ENCODE measurements at regions not wholly inside any gene's neighbourhood (a gene's known extent, or its start where the extent isn't known, plus 50 kb on each side); places are given as distances from the start of the nearest gene placed in this dataset.

DNA sequence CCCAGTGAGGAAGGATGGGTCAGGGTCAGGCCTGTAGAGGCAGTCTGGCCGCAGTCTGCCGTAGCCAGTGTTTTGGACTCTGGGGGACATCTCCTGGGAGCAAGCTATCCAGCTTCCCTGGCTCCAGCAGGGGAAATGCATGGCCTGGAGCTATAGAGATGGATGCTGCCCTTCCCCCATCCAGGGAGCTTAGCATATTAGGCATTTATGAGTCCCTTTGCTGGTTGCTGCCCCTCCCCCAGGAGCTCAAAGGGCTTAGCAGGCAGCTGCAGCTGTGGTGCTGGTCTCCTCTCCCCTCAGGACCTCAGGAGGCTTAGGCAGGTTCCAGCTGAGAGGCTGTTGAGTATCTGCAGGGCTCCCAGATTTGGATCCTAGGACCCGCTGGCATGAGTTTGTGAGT, 1158.7 kb downstream of the DTWD2 start:
- no peak overlapping the region for H2AK5ac ChIP-seq (ENCODE audit: low read length)
- DNase-seq = peak; percentile 60
- H4K8ac ChIP-seq (ENCODE audit: low read depth, low read length) = no peak overlapping the region
- no peaks in the 10 kb centered on the region for H3K79me1 ChIP-seq (ENCODE audit: low read length)
- H3K27ac ChIP-seq (ENCODE audit: low read depth, low read length) = no peak overlapping the region
- no peak overlapping the region for H3K4me3 ChIP-seq (ENCODE audit: low read length)
- no peak overlapping the region for H3K23ac ChIP-seq (ENCODE audit: low read length)
- no peak overlapping the region for H3K4ac ChIP-seq (ENCODE audit: low read depth, low read length)
- no peak overlapping the region for H4K5ac ChIP-seq (ENCODE audit: low read length)
- no peak overlapping the region for H2BK5ac ChIP-seq (ENCODE audit: low read length)
- H3K4me1 ChIP-seq (ENCODE audit: control insufficient read depth, low read depth, low read length) = peaks cover 2% of the 10 kb centered on the region
- H3K4me2 ChIP-seq (ENCODE audit: low read length) = no peak overlapping the region
- H3K79me2 ChIP-seq (ENCODE audit: control insufficient read depth, insufficient read depth, low read length) = no peaks in the 10 kb centered on the region
- no peaks in the 10 kb centered on the region for H3K27me3 ChIP-seq (ENCODE audit: insufficient read depth, low read length, poor library complexity)
- H3K36me3 ChIP-seq (ENCODE audit: control insufficient read depth, insufficient read depth, low read length) = no peaks in the 10 kb centered on the region
- H2BK120ac ChIP-seq (ENCODE audit: low read depth, low read length) = no peak overlapping the region
- no peak overlapping the region for H3K9ac ChIP-seq (ENCODE audit: low read length)
- WGBS (ENCODE audit: extremely low coverage, insufficient coverage, low lambda C conversion rate) = no CpG with 5 or more reads among the region's 3 CpGs
- H3K18ac ChIP-seq (ENCODE audit: low read length) = no peak overlapping the region
- H2BK15ac ChIP-seq (replicated peaks; ENCODE audit: low read depth) = no peak overlapping the region
- H3K56ac ChIP-seq (ENCODE audit: low read length) = no peak overlapping the region

DNA sequence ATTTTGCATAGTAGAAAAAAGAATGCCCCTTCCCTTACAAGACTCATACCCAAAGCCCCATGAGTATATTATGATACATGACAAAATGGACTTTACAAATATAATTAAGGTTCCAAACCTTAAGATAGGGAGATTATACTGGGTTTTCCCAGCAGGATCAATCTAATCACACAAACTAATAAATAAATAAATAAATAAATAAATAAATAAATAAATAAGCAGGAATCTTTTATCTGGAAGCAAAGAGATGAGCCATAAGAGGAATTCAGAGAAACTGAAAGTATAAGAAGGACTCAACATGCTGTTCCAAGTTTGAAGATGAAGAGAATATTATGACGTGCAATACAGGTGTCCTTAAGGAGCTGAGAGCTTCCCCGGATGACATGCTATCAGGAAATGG, 1174.5 kb downstream of the DTWD2 start:
- H3K79me2 ChIP-seq (ENCODE audit: control insufficient read depth, insufficient read depth, low read length) = no peaks in the 10 kb centered on the region
- no peak overlapping the region for H3K4ac ChIP-seq (ENCODE audit: low read depth, low read length)
- no peak overlapping the region for H2BK5ac ChIP-seq (ENCODE audit: low read length)
- no peak overlapping the region for H3K18ac ChIP-seq (ENCODE audit: low read length)
- no peak overlapping the region for H3K27ac ChIP-seq (ENCODE audit: low read depth, low read length)
- H3K4me1 ChIP-seq (ENCODE audit: control insufficient read depth, low read depth, low read length) = no peaks in the 10 kb centered on the region
- H3K36me3 ChIP-seq (ENCODE audit: control insufficient read depth, insufficient read depth, low read length) = no peaks in the 10 kb centered on the region
- H4K8ac ChIP-seq (ENCODE audit: low read depth, low read length) = no peak overlapping the region
- no peak overlapping the region for H3K56ac ChIP-seq (ENCODE audit: low read length)
- no peak overlapping the region for H3K23ac ChIP-seq (ENCODE audit: low read length)
- H2BK120ac ChIP-seq (ENCODE audit: low read depth, low read length) = no peak overlapping the region
- no peaks in the 10 kb centered on the region for H3K27me3 ChIP-seq (ENCODE audit: insufficient read depth, low read length, poor library complexity)
- H3K4me3 ChIP-seq (ENCODE audit: low read length) = no peak overlapping the region
- H2AK5ac ChIP-seq (ENCODE audit: low read length) = no peak overlapping the region
- H3K9ac ChIP-seq (ENCODE audit: low read length) = no peak overlapping the region
- no peaks in the 10 kb centered on the region for H3K79me1 ChIP-seq (ENCODE audit: low read length)
- no peak overlapping the region for H4K5ac ChIP-seq (ENCODE audit: low read length)
- no CpG with 5 or more reads among the region's 2 CpGs for WGBS (ENCODE audit: extremely low coverage, insufficient coverage, low lambda C conversion rate)
- DNase-seq = no peak
- no peak overlapping the region for H2BK15ac ChIP-seq (replicated peaks; ENCODE audit: low read depth)
- H3K4me2 ChIP-seq (ENCODE audit: low read length) = no peak overlapping the region

GRCh38 chr5:117812861-117813260, 1175.5 kb downstream of the DTWD2 start:
- H3K27ac ChIP-seq (ENCODE audit: low read depth, low read length) = no peak overlapping the region
- H3K36me3 ChIP-seq (ENCODE audit: control insufficient read depth, insufficient read depth, low read length) = no peaks in the 10 kb centered on the region
- H2BK120ac ChIP-seq (ENCODE audit: low read depth, low read length) = no peak overlapping the region
- no peak overlapping the region for H3K18ac ChIP-seq (ENCODE audit: low read length)
- H3K4ac ChIP-seq (ENCODE audit: low read depth, low read length) = no peak overlapping the region
- H3K9ac ChIP-seq (ENCODE audit: low read length) = no peak overlapping the region
- H2BK15ac ChIP-seq (replicated peaks; ENCODE audit: low read depth) = no peak overlapping the region
- no peak overlapping the region for H4K5ac ChIP-seq (ENCODE audit: low read length)
- no peak overlapping the region for H3K23ac ChIP-seq (ENCODE audit: low read length)
- H3K79me1 ChIP-seq (ENCODE audit: low read length) = no peaks in the 10 kb centered on the region
- no peaks in the 10 kb centered on the region for H3K4me1 ChIP-seq (ENCODE audit: control insufficient read depth, low read depth, low read length)
- no peaks in the 10 kb centered on the region for H3K79me2 ChIP-seq (ENCODE audit: control insufficient read depth, insufficient read depth, low read length)
- H3K56ac ChIP-seq (ENCODE audit: low read length) = no peak overlapping the region
- no CpG with 5 or more reads among the region's 1 CpG for WGBS (ENCODE audit: extremely low coverage, insufficient coverage, low lambda C conversion rate)
- no peak overlapping the region for H2AK5ac ChIP-seq (ENCODE audit: low read length)
- H3K4me2 ChIP-seq (ENCODE audit: low read length) = no peak overlapping the region
- H2BK5ac ChIP-seq (ENCODE audit: low read length) = no peak overlapping the region
- H4K8ac ChIP-seq (ENCODE audit: low read depth, low read length) = no peak overlapping the region
- H3K4me3 ChIP-seq (ENCODE audit: low read length) = no peak overlapping the region
- peak; percentile 36 for DNase-seq
- no peaks in the 10 kb centered on the region for H3K27me3 ChIP-seq (ENCODE audit: insufficient read depth, low read length, poor library complexity)

DNA sequence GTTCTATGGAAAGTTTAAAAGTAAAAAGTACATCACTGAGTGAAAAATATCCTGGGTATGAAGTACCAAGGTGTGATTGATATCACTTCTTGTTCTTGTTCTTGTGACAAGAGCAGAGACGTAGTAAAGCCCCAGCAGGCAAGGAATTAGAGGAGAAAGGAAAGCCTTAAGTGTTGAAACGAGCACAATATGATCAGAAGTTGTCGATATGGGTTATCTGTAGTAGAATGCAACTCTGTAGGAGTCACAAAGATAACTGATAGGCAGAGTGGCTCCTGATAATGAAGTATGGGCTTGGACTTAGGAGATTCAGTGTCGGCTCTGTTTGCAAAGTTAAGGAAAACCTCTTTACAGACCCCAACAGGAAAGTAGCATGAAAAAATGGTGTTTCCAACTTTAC, 1179.1 kb downstream of the DTWD2 start:
- no peak overlapping the region for H3K9ac ChIP-seq (ENCODE audit: low read length)
- H3K4me2 ChIP-seq (ENCODE audit: low read length) = no peak overlapping the region
- H2BK5ac ChIP-seq (ENCODE audit: low read length) = no peak overlapping the region
- no peak overlapping the region for H3K23ac ChIP-seq (ENCODE audit: low read length)
- no peak overlapping the region for H3K27ac ChIP-seq (ENCODE audit: low read depth, low read length)
- H3K79me2 ChIP-seq (ENCODE audit: control insufficient read depth, insufficient read depth, low read length) = no peaks in the 10 kb centered on the region
- H3K4me1 ChIP-seq (ENCODE audit: control insufficient read depth, low read depth, low read length) = no peaks in the 10 kb centered on the region
- H3K4me3 ChIP-seq (ENCODE audit: low read length) = no peak overlapping the region
- no peaks in the 10 kb centered on the region for H3K36me3 ChIP-seq (ENCODE audit: control insufficient read depth, insufficient read depth, low read length)
- H3K4ac ChIP-seq (ENCODE audit: low read depth, low read length) = no peak overlapping the region
- no peak overlapping the region for H3K56ac ChIP-seq (ENCODE audit: low read length)
- no CpG with 5 or more reads among the region's 4 CpGs for WGBS (ENCODE audit: extremely low coverage, insufficient coverage, low lambda C conversion rate)
- H4K8ac ChIP-seq (ENCODE audit: low read depth, low read length) = no peak overlapping the region
- H2BK120ac ChIP-seq (ENCODE audit: low read depth, low read length) = no peak overlapping the region
- no peak overlapping the region for H4K5ac ChIP-seq (ENCODE audit: low read length)
- H3K27me3 ChIP-seq (ENCODE audit: insufficient read depth, low read length, poor library complexity) = no peaks in the 10 kb centered on the region
- no peaks in the 10 kb centered on the region for H3K79me1 ChIP-seq (ENCODE audit: low read length)
- peak; percentile 92 for DNase-seq
- H2BK15ac ChIP-seq (replicated peaks; ENCODE audit: low read depth) = no peak overlapping the region
- no peak overlapping the region for H2AK5ac ChIP-seq (ENCODE audit: low read length)
- no peak overlapping the region for H3K18ac ChIP-seq (ENCODE audit: low read length)

GRCh38 chr5:117805058-117805457, 1183.3 kb downstream of the DTWD2 start:
- no peak for DNase-seq
- Histone ChIP-seq H3K23ac (ENCODE audit: low read length) (no peak overlapping the region), H3K56ac (ENCODE audit: low read length) (no peak overlapping the region), H3K4me1 (ENCODE audit: control insufficient read depth, low read depth, low read length) (no peaks in the 10 kb centered on the region), H3K79me2 (ENCODE audit: control insufficient read depth, insufficient read depth, low read length) (no peaks in the 10 kb centered on the region), H3K4ac (ENCODE audit: low read depth, low read length) (no peak overlapping the region), H3K4me2 (ENCODE audit: low read length) (no peak overlapping the region), H2AK5ac (ENCODE audit: low read length) (no peak overlapping the region), H2BK5ac (ENCODE audit: low read length) (no peak overlapping the region), H2BK15ac (replicated peaks; ENCODE audit: low read depth) (no peak overlapping the region), H3K79me1 (ENCODE audit: low read length) (no peaks in the 10 kb centered on the region), H3K4me3 (ENCODE audit: low read length) (no peak overlapping the region), H3K9ac (ENCODE audit: low read length) (no peak overlapping the region), H4K5ac (ENCODE audit: low read length) (no peak overlapping the region), H3K18ac (ENCODE audit: low read length) (no peak overlapping the region), H3K36me3 (ENCODE audit: control insufficient read depth, insufficient read depth, low read length) (no peaks in the 10 kb centered on the region), H3K27ac (ENCODE audit: low read depth, low read length) (no peak overlapping the region), H2BK120ac (ENCODE audit: low read depth, low read length) (no peak overlapping the region), H3K27me3 (ENCODE audit: insufficient read depth, low read length, poor library complexity) (no peaks in the 10 kb centered on the region), H4K8ac (ENCODE audit: low read depth, low read length) (no peak overlapping the region)
- no CpG with 5 or more reads among the region's 1 CpG for WGBS (ENCODE audit: extremely low coverage, insufficient coverage, low lambda C conversion rate)

- DNase-seq = no peak
- no peak overlapping the region for H3K9ac ChIP-seq (ENCODE audit: low read length)
Observed at GRCh38 chr5:117803533-117803932, 1184.8 kb downstream of the DTWD2 start.

More at GRCh38 chr5:117803533-117803932, 1184.8 kb downstream of the DTWD2 start:
- WGBS (ENCODE audit: extremely low coverage, insufficient coverage, low lambda C conversion rate) = no CpG with 5 or more reads among the region's 3 CpGs
- no peaks in the 10 kb centered on the region for H3K27me3 ChIP-seq (ENCODE audit: insufficient read depth, low read length, poor library complexity)
- H3K23ac ChIP-seq (ENCODE audit: low read length) = no peak overlapping the region
- H3K36me3 ChIP-seq (ENCODE audit: control insufficient read depth, insufficient read depth, low read length) = no peaks in the 10 kb centered on the region
- no peak overlapping the region for H3K4ac ChIP-seq (ENCODE audit: low read depth, low read length)
- no peak overlapping the region for H3K56ac ChIP-seq (ENCODE audit: low read length)
- no peak overlapping the region for H2AK5ac ChIP-seq (ENCODE audit: low read length)
- no peak overlapping the region for H3K4me3 ChIP-seq (ENCODE audit: low read length)
- no peaks in the 10 kb centered on the region for H3K4me1 ChIP-seq (ENCODE audit: control insufficient read depth, low read depth, low read length)
- H3K27ac ChIP-seq (ENCODE audit: low read depth, low read length) = no peak overlapping the region
- H3K18ac ChIP-seq (ENCODE audit: low read length) = no peak overlapping the region
- no peak overlapping the region for H4K5ac ChIP-seq (ENCODE audit: low read length)
- no peaks in the 10 kb centered on the region for H3K79me1 ChIP-seq (ENCODE audit: low read length)
- H2BK120ac ChIP-seq (ENCODE audit: low read depth, low read length) = no peak overlapping the region
- H4K8ac ChIP-seq (ENCODE audit: low read depth, low read length) = no peak overlapping the region
- H3K4me2 ChIP-seq (ENCODE audit: low read length) = no peak overlapping the region
- H2BK15ac ChIP-seq (replicated peaks; ENCODE audit: low read depth) = no peak overlapping the region
- H2BK5ac ChIP-seq (ENCODE audit: low read length) = no peak overlapping the region
- no peaks in the 10 kb centered on the region for H3K79me2 ChIP-seq (ENCODE audit: control insufficient read depth, insufficient read depth, low read length)
